CD4-positive, alpha-beta T cell (primary cell): ENCODE measurements at regions not wholly inside any gene's neighbourhood (a gene's known extent, or its start where the extent isn't known, plus 50 kb on each side); places are given as distances from the start of the nearest gene placed in this dataset.
"Not testable (repeated sequence)": the region's sequence is repeated elsewhere in the genome, so short reads cannot be mapped to it uniquely, and the experiment has no call there.

Source experiments
- ATAC-seq: fragments of 200-7000 bp; cut with Tn5 transposase; one replicate; pipeline ENCODE4 v1.10.0; 2022; ENCODE audit warnings: mild to moderate bottlenecking; ENCODE audit not compliant: poor library complexity
- CTCF ChIA-PET: fragments of 350-600 bp; sonication (Branson Sonifier 250); formaldehyde crosslinking; loops from one replicate; lab custom pipeline; 2021; ENCODE audit warnings: antibody characterized with exemption, inconsistent platforms; lab: Charles Lee
- POLR2A ChIA-PET: fragments of 350-600 bp; sonication (Branson Sonifier 250); formaldehyde crosslinking; loops from one replicate; lab custom pipeline; 2021; ENCODE audit warnings: antibody characterized with exemption, inconsistent platforms; lab: Charles Lee
- DNase-seq, 14 experiments: peaks; one replicate each; pipeline ENCODE4 v3.0.0-alpha.2; 2013 to 2020; ENCODE audit warnings: mixed read lengths in 2 of 14
- H3K27ac ChIP-seq, 2 donors: one replicate each; pipeline versions ENCODE4 v1.5.1 to v1.7.0; 2013; ENCODE audit warnings: low read length in 2 of 2, low read depth in 1 of 2, mild to moderate bottlenecking in 1 of 2
- H3K27me3 ChIP-seq, 2 experiments: 1 replicate in 1 of 2; 2 replicates in 1 of 2; pipeline versions ENCODE4 v1.6.1 to v1.7.0; 2013; ENCODE audit warnings: low read length in 2 of 2, control low read depth in 1 of 2, mild to moderate bottlenecking in 1 of 2, moderate library complexity in 1 of 2; ENCODE audit not compliant: insufficient read depth in 2 of 2, control insufficient read depth in 1 of 2
- H3K36me3 ChIP-seq: one replicate; pipeline ENCODE4 v1.6.1; 2013; ENCODE audit warnings: low read length, control low read depth; ENCODE audit not compliant: insufficient read depth
- H3K4me1 ChIP-seq: one replicate; pipeline ENCODE4 v1.6.1; 2013; ENCODE audit warnings: low read length, control low read depth; ENCODE audit not compliant: insufficient read depth
- H3K4me3 ChIP-seq: one replicate; pipeline ENCODE4 v1.5.1; 2013; ENCODE audit warnings: mild to moderate bottlenecking, low read length, moderate library complexity
- H3K9me3 ChIP-seq, 2 experiments: 1 replicate in 1 of 2; 2 replicates in 1 of 2; pipeline versions ENCODE4 v1.6.1 to v1.7.0; 2013; ENCODE audit warnings: low read length in 2 of 2, mild to moderate bottlenecking in 2 of 2, control low read depth in 1 of 2, moderate library complexity in 1 of 2; ENCODE audit not compliant: control insufficient read depth in 1 of 2, insufficient read depth in 1 of 2
- H3K27ac Mint-ChIP-seq: one replicate; pipeline ENCODE4 v1.8.0; 2020; ENCODE audit warnings: mixed read lengths
- H3K27me3 Mint-ChIP-seq: one replicate; pipeline ENCODE4 v1.8.0; 2021; ENCODE audit warnings: mixed read lengths
- H3K36me3 Mint-ChIP-seq: one replicate; pipeline ENCODE4 v1.8.0; 2021; ENCODE audit warnings: low read depth, mixed read lengths
- H3K4me1 Mint-ChIP-seq: one replicate; pipeline ENCODE4 v1.8.0; 2021; ENCODE audit warnings: low read depth, mixed read lengths
- H3K4me3 Mint-ChIP-seq: one replicate; pipeline ENCODE4 v1.8.0; 2020; ENCODE audit warnings: mild to moderate bottlenecking, mixed read lengths
- H3K9me3 Mint-ChIP-seq: one replicate; pipeline ENCODE4 v1.8.0; 2020; ENCODE audit warnings: mixed read lengths
- intact Hi-C, 2 experiments: fragments of 100-400 bp; cut with DNase I in 1 of 2; cut with micrococcal nuclease in 1 of 2; formaldehyde crosslinking; loops; one replicate each; pipeline versions ENCODE4 v1.15.1 to v1.9.0; 2023 to 2025; cut with DNase I, micrococcal nuclease
- TF ChIP-seq, protein P1 (sequence below): fragments of 200-600 bp; IDR thresholded peaks from one replicate; pipeline ENCODE4 v1.8.0; 2022; ENCODE audit warnings: antibody characterized with exemption, mild to moderate bottlenecking

- ChIA-PET POLR2A (no interaction called here), CTCF (no interaction called here)
- ATAC-seq (no peak), DNase-seq (no peak)
- H3K36me3 Mint-ChIP-seq, result no peaks in the 10 kb centered on the region
- no peaks in the 10 kb centered on the region for H3K4me1 Mint-ChIP-seq
- Histone ChIP-seq H3K4me3 (no peak overlapping the region), H3K9me3 (no peaks in the 10 kb centered on the region), H3K4me1 (no peaks in the 10 kb centered on the region), H3K27me3 (no peaks in the 10 kb centered on the region), H3K36me3 (no peaks in the 10 kb centered on the region), H3K27ac (no peak overlapping the region)
- no peak overlapping the region for H3K27ac Mint-ChIP-seq
- no peaks in the 10 kb centered on the region for H3K9me3 Mint-ChIP-seq
- no peaks in the 10 kb centered on the region for H3K27me3 Mint-ChIP-seq
- TF ChIP-seq, protein P1, sequence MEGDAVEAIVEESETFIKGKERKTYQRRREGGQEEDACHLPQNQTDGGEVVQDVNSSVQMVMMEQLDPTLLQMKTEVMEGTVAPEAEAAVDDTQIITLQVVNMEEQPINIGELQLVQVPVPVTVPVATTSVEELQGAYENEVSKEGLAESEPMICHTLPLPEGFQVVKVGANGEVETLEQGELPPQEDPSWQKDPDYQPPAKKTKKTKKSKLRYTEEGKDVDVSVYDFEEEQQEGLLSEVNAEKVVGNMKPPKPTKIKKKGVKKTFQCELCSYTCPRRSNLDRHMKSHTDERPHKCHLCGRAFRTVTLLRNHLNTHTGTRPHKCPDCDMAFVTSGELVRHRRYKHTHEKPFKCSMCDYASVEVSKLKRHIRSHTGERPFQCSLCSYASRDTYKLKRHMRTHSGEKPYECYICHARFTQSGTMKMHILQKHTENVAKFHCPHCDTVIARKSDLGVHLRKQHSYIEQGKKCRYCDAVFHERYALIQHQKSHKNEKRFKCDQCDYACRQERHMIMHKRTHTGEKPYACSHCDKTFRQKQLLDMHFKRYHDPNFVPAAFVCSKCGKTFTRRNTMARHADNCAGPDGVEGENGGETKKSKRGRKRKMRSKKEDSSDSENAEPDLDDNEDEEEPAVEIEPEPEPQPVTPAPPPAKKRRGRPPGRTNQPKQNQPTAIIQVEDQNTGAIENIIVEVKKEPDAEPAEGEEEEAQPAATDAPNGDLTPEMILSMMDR, result no peak
- H3K4me3 Mint-ChIP-seq, result no peak overlapping the region
- intact Hi-C loops, result no loop called here
Observed at GRCh38 chr12:91721023-91721422, 424.6 kb downstream of the BTG1 start.

- H3K27ac ChIP-seq, result no peak overlapping the region
- H3K36me3 Mint-ChIP-seq, result no peaks in the 10 kb centered on the region
- TF ChIP-seq, protein P1, result no peak
- no peaks in the 10 kb centered on the region for H3K4me1 Mint-ChIP-seq
- H3K36me3 ChIP-seq, result no peaks in the 10 kb centered on the region
- H3K4me3 ChIP-seq, result no peak overlapping the region
- no peak overlapping the region for H3K4me3 Mint-ChIP-seq
- ATAC-seq (no peak), DNase-seq (no peak)
- no peaks in the 10 kb centered on the region for H3K27me3 ChIP-seq
- H3K9me3 Mint-ChIP-seq, result no peaks in the 10 kb centered on the region
- ChIA-PET POLR2A (no interaction called here), CTCF (no interaction called here)
- intact Hi-C loops, result no loop called here
- no peaks in the 10 kb centered on the region for H3K27me3 Mint-ChIP-seq
- no peak overlapping the region for H3K27ac Mint-ChIP-seq
- no peaks in the 10 kb centered on the region for H3K9me3 ChIP-seq
- H3K4me1 ChIP-seq, result no peaks in the 10 kb centered on the region
Observed at GRCh38 chr12:91718326-91718725, 427.3 kb downstream of the BTG1 start.

GRCh38 chr12:91717804-91718203 lies 427.8 kb downstream of the BTG1 start:
- Histone ChIP-seq H3K4me1 (no peaks in the 10 kb centered on the region), H3K4me3 (no peak overlapping the region), H3K9me3 (no peaks in the 10 kb centered on the region), H3K27ac (no peak overlapping the region), H3K27me3 (no peaks in the 10 kb centered on the region), H3K36me3 (no peaks in the 10 kb centered on the region)
- Mint-ChIP-seq H3K4me1 (no peaks in the 10 kb centered on the region), H3K36me3 (no peaks in the 10 kb centered on the region), H3K4me3 (no peak overlapping the region), H3K27ac (no peak overlapping the region), H3K27me3 (no peaks in the 10 kb centered on the region), H3K9me3 (no peaks in the 10 kb centered on the region)
- TF ChIP-seq, protein P1, result no peak
- no peak for ATAC-seq
- POLR2A ChIA-PET, result no interaction called here
- intact Hi-C loops, result no loop called here
- CTCF ChIA-PET, result no interaction called here
- DNase-seq, result no peak

GRCh38 chr12:91711925-91712324 lies 433.7 kb downstream of the BTG1 start:
- H3K9me3 Mint-ChIP-seq, H3K4me3 ChIP-seq, DNase-seq, intact Hi-C loops, H3K36me3 Mint-ChIP-seq, H3K4me1 Mint-ChIP-seq, H3K36me3 ChIP-seq, H3K4me1 ChIP-seq, H3K27me3 ChIP-seq, H3K4me3 Mint-ChIP-seq, H3K27ac ChIP-seq, H3K27me3 Mint-ChIP-seq, ATAC-seq, H3K9me3 ChIP-seq, CTCF ChIA-PET, H3K27ac Mint-ChIP-seq, POLR2A ChIA-PET: not testable (repeated sequence)
